ENCODE measurements at regions not wholly inside any gene's neighbourhood (a gene's known extent, or its start where the extent isn't known, plus 50 kb on each side); places are given as distances from the start of the nearest gene placed in this dataset.

DNA sequence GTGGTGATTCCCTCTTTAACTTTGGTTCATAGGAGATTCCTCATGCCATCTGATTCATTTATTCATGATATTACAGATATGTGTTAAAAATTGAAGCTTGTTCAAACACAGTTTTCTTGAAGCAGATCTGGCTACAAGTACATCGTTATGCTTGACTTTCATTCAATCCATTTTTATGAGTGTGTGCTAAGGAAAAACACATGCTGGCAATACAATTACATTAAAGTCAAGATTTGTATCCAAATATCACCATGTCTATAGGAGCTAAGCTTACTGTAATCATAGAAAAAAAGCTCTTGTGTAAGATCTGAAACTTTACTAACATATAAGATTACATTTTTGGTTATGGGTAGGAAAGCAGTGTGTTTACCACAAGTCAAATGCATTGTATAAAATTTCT is 151.8 kb upstream of the FAT1 start:
- TF ChIP-seq, protein P1, sequence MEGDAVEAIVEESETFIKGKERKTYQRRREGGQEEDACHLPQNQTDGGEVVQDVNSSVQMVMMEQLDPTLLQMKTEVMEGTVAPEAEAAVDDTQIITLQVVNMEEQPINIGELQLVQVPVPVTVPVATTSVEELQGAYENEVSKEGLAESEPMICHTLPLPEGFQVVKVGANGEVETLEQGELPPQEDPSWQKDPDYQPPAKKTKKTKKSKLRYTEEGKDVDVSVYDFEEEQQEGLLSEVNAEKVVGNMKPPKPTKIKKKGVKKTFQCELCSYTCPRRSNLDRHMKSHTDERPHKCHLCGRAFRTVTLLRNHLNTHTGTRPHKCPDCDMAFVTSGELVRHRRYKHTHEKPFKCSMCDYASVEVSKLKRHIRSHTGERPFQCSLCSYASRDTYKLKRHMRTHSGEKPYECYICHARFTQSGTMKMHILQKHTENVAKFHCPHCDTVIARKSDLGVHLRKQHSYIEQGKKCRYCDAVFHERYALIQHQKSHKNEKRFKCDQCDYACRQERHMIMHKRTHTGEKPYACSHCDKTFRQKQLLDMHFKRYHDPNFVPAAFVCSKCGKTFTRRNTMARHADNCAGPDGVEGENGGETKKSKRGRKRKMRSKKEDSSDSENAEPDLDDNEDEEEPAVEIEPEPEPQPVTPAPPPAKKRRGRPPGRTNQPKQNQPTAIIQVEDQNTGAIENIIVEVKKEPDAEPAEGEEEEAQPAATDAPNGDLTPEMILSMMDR (IDR thresholded peaks at IDR 0.05; ENCODE audit: extremely low read depth, insufficient read depth, missing control alignments): no peak

DNA sequence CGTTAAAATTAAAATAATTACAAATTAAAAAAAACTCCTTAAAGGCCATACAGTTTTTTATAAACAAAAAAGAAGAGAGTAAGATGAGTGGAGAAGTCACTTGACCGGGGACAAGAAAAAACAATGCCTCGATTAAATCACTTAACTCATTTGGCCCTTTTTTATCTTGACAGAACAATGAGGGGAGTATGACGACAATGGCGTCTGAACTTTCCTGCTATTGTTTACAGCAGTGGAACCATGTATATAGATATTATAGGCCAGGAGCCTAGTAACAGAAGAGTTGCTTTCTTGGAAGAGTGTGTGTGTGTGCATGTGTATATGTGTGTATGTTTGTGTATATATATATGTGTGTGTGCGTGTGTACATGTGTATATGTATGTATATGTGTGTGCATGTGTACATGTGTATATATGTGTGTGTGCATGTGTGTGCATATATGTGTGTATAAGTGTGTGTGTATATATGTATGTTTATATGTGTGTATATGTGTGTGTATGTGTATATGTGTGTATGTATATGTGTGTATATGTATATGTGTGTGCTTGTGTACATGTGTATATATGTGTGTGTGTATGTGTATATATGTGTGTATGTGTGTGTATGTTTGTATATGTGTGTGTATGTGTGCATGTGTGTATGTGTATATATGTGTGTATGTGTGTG is 153.4 kb upstream of the FAT1 start:
- TF ChIP-seq, protein P1 (IDR thresholded peaks at IDR 0.05; ENCODE audit: extremely low read depth, insufficient read depth, missing control alignments): no peak
- in situ Hi-C loops (cut with MboI; ENCODE audit: low pct_unique_long_range_greater_than_20kb, low sequenced_read_pairs, unreplicated experiment): no loop called here
- DNase-seq (ENCODE audit: low spot score): no peak

More for the DNA sequence above, 151.8 kb upstream of the FAT1 start:
- in situ Hi-C loops (cut with MboI; ENCODE audit: low pct_unique_long_range_greater_than_20kb, low sequenced_read_pairs, unreplicated experiment): no loop called here
- DNase-seq (ENCODE audit: low spot score): no peak

DNA sequence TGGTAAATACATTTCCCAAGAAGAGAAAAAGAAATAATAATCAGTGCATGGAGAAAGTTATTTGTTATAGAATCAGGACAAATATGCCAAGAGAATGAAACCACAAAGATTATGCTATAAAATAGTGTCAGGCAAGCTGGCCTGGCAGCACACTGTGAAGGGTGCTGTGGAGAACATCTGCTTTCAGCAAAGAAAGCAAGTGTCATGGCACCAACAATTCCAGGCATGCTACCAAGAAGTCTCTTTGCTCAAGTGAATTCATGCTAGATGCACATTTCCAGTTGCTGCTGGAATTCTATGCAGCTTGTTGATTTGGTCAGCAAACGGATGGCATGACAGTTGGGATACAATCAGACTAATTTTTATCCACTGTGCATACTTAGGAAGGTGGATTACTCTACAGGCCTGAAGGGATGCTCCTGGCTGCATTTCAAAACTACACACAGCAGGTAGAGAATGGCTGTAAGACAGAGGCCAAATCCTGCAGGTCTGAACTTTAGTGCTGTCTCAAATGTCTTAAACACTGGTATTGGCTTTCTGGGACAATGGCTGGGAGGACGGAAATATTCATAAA is 154.6 kb upstream of the FAT1 start:
- no peak for DNase-seq (ENCODE audit: low spot score)
- in situ Hi-C loops (cut with MboI; ENCODE audit: low pct_unique_long_range_greater_than_20kb, low sequenced_read_pairs, unreplicated experiment): no loop called here
- TF ChIP-seq, protein P1 (IDR thresholded peaks at IDR 0.05; ENCODE audit: extremely low read depth, insufficient read depth, missing control alignments): no peak

DNA sequence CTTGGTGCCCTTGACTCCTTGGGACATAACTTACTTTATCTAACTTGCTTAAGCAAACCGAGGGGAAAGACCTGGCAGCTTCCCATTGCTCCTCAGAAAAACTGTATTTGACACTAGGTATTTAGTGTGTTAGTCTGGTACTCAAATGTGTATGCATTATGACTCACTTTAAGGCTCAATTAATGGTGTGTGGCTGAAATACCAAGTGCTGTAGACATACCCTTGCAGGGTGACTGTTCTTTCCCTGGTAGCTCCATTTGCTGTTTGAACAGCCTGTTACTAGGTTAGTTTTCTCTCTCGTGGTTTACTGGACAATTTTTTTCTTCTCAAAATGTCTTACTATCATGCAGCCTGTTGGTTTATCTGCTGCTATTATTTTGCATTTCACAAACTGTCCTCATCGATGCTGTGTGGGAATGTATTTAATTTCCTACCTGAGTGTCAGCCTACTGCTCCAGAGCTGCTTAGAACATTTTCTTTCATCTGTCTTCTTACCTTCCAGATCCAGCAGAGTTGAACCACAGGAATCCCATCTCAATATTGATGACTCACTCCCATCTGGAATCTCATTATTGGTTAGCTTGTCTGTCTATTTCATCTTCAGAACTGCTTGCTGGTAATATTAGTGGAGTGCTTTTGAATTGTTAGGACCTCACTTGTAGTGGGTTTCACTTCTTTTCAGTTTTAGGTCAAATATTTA is 158.0 kb upstream of the FAT1 start:
- in situ Hi-C loops (cut with MboI; ENCODE audit: low pct_unique_long_range_greater_than_20kb, low sequenced_read_pairs, unreplicated experiment): no loop called here
- no peak for DNase-seq (ENCODE audit: low spot score)
- TF ChIP-seq, protein P1 (IDR thresholded peaks at IDR 0.05; ENCODE audit: extremely low read depth, insufficient read depth, missing control alignments): no peak

DNA sequence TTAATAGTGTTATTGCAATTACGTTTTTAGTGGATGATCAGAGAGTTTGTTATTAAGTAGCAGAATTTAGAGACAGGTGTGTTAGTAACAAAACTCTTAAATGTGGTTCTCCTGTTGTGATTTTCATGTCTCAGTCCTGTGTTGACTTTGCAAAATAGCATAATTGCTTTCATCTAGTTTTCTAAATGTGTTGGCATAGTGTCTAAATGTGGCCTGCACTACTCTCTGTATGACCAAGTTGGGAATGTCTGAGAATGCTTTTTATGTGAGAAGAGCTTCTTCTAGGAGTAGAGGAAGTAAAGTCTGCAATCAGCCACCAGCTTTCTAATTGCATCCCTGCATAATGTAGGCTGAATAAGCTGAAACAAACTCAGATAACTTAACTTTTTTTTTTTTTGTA is 158.6 kb upstream of the FAT1 start:
- DNase-seq (ENCODE audit: low spot score): no peak
- TF ChIP-seq, protein P1 (IDR thresholded peaks at IDR 0.05; ENCODE audit: extremely low read depth, insufficient read depth, missing control alignments): no peak
- in situ Hi-C loops (cut with MboI; ENCODE audit: low pct_unique_long_range_greater_than_20kb, low sequenced_read_pairs, unreplicated experiment): no loop called here

DNA sequence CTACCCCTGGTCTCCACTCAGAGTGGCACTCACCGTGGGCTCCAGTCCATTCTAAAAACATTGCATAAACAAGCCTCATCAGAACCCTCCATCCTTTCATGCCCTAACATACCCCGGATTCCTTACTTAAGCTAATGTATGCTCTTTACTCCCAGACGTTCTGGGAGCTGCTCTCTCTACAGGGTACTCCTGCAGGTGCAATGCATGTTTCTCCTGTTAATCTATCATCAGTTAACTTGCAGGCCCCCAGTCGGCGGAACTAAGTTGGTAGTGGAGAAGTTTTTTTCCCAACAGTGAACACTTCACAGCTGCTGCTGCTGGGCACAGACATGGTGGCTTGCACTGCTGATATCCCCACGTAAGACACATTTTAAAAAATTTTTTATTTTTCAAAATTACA is 161.6 kb upstream of the FAT1 start:
- DNase-seq (ENCODE audit: low spot score): no peak
- in situ Hi-C loops (cut with MboI; ENCODE audit: low pct_unique_long_range_greater_than_20kb, low sequenced_read_pairs, unreplicated experiment): no loop called here
- TF ChIP-seq, protein P1 (IDR thresholded peaks at IDR 0.05; ENCODE audit: extremely low read depth, insufficient read depth, missing control alignments): no peak

Measured in GM13977 (cell line).